Mesothelial cell of epicardium (in vitro differentiated cells): ENCODE measurements at regions not wholly inside any gene's neighbourhood (a gene's known extent, or its start where the extent isn't known, plus 50 kb on each side); places are given as distances from the start of the nearest gene placed in this dataset.

Experiments used
- DNase-seq, 2 experiments: peaks; one replicate each; pipeline ENCODE4 v3.0.0; 2021; ENCODE audit warnings: low spot score in 2 of 2; ENCODE audit not compliant: unreplicated experiment in 2 of 2
- H3K27ac Mint-ChIP-seq: 2 replicates; pipeline ENCODE4 v1.8.0; 2021; ENCODE audit warnings: mixed read lengths
- H3K27me3 Mint-ChIP-seq: 2 replicates; pipeline ENCODE4 v1.8.0; 2021; ENCODE audit warnings: low read depth, mixed read lengths
- H3K36me3 Mint-ChIP-seq: 2 replicates; pipeline ENCODE4 v1.8.0; 2021; ENCODE audit warnings: mixed read lengths
- H3K4me1 Mint-ChIP-seq: 2 replicates; pipeline ENCODE4 v1.8.0; 2021; ENCODE audit warnings: mixed read lengths
- H3K4me3 Mint-ChIP-seq: 2 replicates; pipeline ENCODE4 v1.8.0; 2021; ENCODE audit warnings: mild to moderate bottlenecking, moderate library complexity, mixed read lengths
- H3K9me3 Mint-ChIP-seq: 2 replicates; pipeline ENCODE4 v1.8.0; 2021; ENCODE audit warnings: mixed read lengths
- TF ChIP-seq, protein P1 (sequence below): fragments of 200-600 bp; sonication (generic); IDR thresholded peaks from one replicate; pipeline ENCODE4 v1.5.0; 2021; ENCODE audit warnings: antibody characterized with exemption; ENCODE audit not compliant: unreplicated experiment

DNA sequence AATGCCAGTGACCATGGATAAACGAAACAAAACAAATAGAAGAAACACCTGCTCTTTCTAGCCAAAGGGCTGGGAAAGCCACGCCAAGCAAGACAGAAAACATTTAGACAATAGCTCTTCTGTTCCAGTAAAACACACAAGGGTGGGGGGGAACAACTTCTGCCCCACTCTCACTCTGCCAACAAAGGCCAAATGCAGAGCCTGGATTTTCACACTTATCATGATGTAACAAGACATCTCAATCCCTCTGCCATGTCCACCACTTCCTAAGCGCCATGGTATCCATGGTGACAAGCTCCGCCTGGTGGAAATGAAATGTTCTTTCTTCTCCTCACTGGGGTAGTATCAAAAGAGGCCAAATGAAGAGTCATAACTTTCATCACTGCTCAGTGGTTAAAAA lies 60.6 kb downstream of the DRD1 start:
- DNase-seq: no peak
- no peaks in the 10 kb centered on the region for H3K36me3 Mint-ChIP-seq
- TF ChIP-seq, protein P1, sequence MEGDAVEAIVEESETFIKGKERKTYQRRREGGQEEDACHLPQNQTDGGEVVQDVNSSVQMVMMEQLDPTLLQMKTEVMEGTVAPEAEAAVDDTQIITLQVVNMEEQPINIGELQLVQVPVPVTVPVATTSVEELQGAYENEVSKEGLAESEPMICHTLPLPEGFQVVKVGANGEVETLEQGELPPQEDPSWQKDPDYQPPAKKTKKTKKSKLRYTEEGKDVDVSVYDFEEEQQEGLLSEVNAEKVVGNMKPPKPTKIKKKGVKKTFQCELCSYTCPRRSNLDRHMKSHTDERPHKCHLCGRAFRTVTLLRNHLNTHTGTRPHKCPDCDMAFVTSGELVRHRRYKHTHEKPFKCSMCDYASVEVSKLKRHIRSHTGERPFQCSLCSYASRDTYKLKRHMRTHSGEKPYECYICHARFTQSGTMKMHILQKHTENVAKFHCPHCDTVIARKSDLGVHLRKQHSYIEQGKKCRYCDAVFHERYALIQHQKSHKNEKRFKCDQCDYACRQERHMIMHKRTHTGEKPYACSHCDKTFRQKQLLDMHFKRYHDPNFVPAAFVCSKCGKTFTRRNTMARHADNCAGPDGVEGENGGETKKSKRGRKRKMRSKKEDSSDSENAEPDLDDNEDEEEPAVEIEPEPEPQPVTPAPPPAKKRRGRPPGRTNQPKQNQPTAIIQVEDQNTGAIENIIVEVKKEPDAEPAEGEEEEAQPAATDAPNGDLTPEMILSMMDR: no peak
- peaks cover 11% of the 10 kb centered on the region for H3K9me3 Mint-ChIP-seq
- H3K4me1 Mint-ChIP-seq: peaks cover 5% of the 10 kb centered on the region
- no peak overlapping the region for H3K4me3 Mint-ChIP-seq
- no peak overlapping the region for H3K27ac Mint-ChIP-seq
- H3K27me3 Mint-ChIP-seq: peaks cover 60% of the 10 kb centered on the region

DNA sequence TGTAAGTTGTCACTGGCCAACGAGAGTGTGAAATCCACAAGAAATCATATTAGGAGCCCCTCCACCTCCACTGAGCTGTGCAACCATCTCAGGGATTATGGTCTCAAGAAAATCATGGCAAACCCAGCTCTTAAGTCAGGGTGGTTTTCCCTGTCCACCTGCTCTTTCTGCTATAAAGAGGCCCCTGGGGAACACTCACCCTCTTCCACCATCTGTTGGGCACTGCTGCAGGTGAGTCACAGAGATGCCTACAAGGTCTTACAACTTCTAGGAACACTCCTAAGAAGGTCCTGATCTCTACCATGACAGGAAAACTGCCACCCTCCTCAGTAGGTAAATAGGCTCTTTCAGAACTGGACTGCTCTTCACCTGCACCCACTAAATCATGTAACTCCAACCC lies 61.8 kb downstream of the DRD1 start:
- peaks cover 57% of the 10 kb centered on the region for H3K27me3 Mint-ChIP-seq
- H3K4me3 Mint-ChIP-seq: no peak overlapping the region
- peaks cover 13% of the 10 kb centered on the region for H3K4me1 Mint-ChIP-seq
- DNase-seq: no peak
- H3K27ac Mint-ChIP-seq: no peak overlapping the region
- TF ChIP-seq, protein P1: no peak
- H3K9me3 Mint-ChIP-seq: peaks cover 11% of the 10 kb centered on the region
- H3K36me3 Mint-ChIP-seq: no peaks in the 10 kb centered on the region

DNA sequence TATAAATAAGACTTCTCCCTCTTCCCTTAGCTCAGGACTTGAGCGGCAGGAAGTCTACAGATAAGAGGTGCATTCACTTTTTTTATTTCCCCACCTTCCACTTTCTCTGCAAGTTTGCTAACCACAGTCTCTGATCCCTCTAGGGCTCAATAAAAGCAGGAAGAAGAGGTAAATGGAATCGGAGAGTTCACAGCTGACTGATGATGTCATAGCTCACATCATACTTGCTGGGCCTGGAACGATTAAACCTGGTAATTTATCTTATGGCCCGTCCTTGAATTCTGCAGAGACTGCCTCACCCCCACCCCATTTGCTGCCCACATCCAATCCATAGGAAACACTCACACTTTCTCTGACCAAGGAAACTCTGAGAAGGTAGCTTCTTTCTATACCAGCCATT lies 62.9 kb downstream of the DRD1 start:
- peaks cover 13% of the 10 kb centered on the region for H3K4me1 Mint-ChIP-seq
- H3K9me3 Mint-ChIP-seq: peaks cover 11% of the 10 kb centered on the region
- DNase-seq: no peak
- no peak overlapping the region for H3K4me3 Mint-ChIP-seq
- TF ChIP-seq, protein P1: no peak
- H3K27me3 Mint-ChIP-seq: peaks cover 51% of the 10 kb centered on the region
- no peaks in the 10 kb centered on the region for H3K36me3 Mint-ChIP-seq
- H3K27ac Mint-ChIP-seq: no peak overlapping the region

DNA sequence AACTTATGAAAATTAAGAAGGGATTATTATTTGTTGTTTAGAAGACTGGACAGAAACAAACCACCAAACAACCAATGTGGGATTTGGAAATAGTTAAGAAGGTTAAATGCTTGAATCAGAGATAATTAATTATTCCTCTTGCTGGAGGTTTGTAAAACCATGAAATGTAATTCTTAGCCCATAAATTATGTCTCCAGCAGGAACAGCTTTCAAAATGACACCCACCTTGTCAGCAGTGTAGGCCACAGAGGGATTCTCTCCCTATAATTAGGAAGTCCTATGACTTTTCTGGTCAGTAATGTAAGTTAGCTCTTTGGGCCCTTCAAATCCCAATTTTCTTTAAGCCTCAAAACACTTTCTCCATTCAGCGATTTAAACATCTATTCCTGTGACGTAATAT lies 63.3 kb downstream of the DRD1 start:
- no peak overlapping the region for H3K4me3 Mint-ChIP-seq
- TF ChIP-seq, protein P1: no peak
- no peak for DNase-seq
- peaks cover 49% of the 10 kb centered on the region for H3K27me3 Mint-ChIP-seq
- no peaks in the 10 kb centered on the region for H3K36me3 Mint-ChIP-seq
- H3K9me3 Mint-ChIP-seq: peaks cover 11% of the 10 kb centered on the region
- H3K27ac Mint-ChIP-seq: no peak overlapping the region
- peaks cover 13% of the 10 kb centered on the region for H3K4me1 Mint-ChIP-seq

DNA sequence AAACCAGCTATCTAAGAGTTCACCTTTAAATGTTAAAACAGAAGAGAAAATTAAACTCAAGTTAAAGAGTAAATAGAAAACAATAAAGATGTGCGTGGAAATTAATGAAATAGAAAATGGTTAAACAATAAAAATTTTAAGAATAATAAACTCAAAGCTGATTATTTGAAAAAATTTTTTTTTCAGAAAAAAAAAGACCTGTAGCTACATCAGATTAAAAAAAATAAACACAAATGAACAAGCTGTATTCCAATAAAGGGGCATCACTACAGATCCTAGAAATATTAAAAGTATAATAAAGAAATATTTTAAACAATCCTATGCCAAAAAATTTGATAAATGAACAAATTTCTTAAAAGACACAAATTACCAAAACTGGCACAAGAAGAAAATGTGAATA lies 64.1 kb downstream of the DRD1 start:
- Mint-ChIP-seq H3K27me3 (peaks cover 47% of the 10 kb centered on the region), H3K4me3 (no peak overlapping the region), H3K4me1 (peaks cover 13% of the 10 kb centered on the region), H3K9me3 (peaks cover 11% of the 10 kb centered on the region), H3K36me3 (no peaks in the 10 kb centered on the region), H3K27ac (no peak overlapping the region)
- TF ChIP-seq, protein P1: no peak
- no peak for DNase-seq

DNA sequence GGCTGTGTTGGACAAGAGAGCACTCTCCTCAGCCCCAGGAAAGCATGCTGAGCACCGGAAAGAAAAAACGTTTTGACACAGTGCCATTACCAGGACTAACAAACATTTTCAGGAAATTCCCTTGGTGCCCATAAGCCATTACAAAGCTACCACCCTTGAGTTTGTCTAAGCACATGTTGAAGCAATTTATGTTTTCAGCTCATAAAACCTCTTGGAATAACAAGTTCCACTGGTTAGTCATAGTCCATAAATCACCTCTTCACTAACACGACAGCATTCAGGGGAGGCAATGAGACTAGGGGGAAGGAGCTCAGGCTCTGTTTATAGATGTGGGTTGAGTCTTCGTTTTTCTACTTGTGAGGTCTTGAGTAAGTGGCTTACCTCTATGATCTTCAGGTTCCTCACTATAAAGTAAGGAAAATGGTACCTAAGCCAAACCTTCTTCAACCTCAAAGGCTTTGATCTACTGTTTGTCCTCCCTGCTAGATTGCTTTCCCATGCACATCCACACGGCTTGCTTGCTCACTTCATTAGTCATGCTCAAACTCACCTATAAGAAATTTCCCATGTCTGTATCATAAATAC lies 65.4 kb downstream of the DRD1 start:
- Mint-ChIP-seq H3K27ac (peak overlapping the region; percentile 55), H3K36me3 (no peaks in the 10 kb centered on the region), H3K4me1 (peaks cover 13% of the 10 kb centered on the region), H3K4me3 (no peak overlapping the region), H3K9me3 (peaks cover 6% of the 10 kb centered on the region), H3K27me3 (peaks cover 39% of the 10 kb centered on the region)
- TF ChIP-seq, protein P1: no peak
- DNase-seq: no peak
